Astrocyte (in vitro differentiated cells and primary cell): ENCODE measurements at regions not wholly inside any gene's neighbourhood (a gene's known extent, or its start where the extent isn't known, plus 50 kb on each side); places are given as distances from the start of the nearest gene placed in this dataset.
A peak's percentile ranks its signal among the peaks of the same experiment; 100 is the strongest.

ENCODE experiments used
- DNase-seq: peaks from one replicate; pipeline ENCODE4 v3.0.0-alpha.2; 2010; ENCODE audit warnings: low read depth
- FAIRE-seq: peaks from 2 replicates; lab custom pipeline; 2011; peaks lifted over from hg19 to GRCh38; lab: Jason Lieb, UNC
- H2AFZ ChIP-seq: 2 replicates; pipeline ENCODE4 v1.6.0; 2012; ENCODE audit warnings: low read depth, low read length, inconsistent platforms
- H3K27ac ChIP-seq: 2 replicates; pipeline ENCODE4 v1.5.1; 2011; ENCODE audit warnings: low read depth, low read length, inconsistent platforms
- H3K27me3 ChIP-seq: 2 replicates; pipeline ENCODE4 v1.6.0; 2011; ENCODE audit warnings: low read length, inconsistent platforms; ENCODE audit not compliant: insufficient read depth
- H3K36me3 ChIP-seq: 2 replicates; pipeline ENCODE4 v1.5.1; 2011; ENCODE audit warnings: low read length, inconsistent platforms; ENCODE audit not compliant: insufficient read depth
- H3K4me1 ChIP-seq: 2 replicates; pipeline ENCODE4 v1.5.1; 2011; ENCODE audit warnings: low read length, inconsistent platforms; ENCODE audit not compliant: insufficient read depth
- H3K4me2 ChIP-seq: 2 replicates; pipeline ENCODE4 v1.6.0; 2012; ENCODE audit warnings: low read length, inconsistent platforms
- H3K4me3 ChIP-seq: 2 replicates; pipeline ENCODE4 v1.5.1; 2011; ENCODE audit warnings: low read depth, mild to moderate bottlenecking, low read length, inconsistent platforms; ENCODE audit not compliant: insufficient read depth
- H3K79me2 ChIP-seq: 2 replicates; pipeline ENCODE4 v1.6.0; 2012; ENCODE audit warnings: mild to moderate bottlenecking, low read length, inconsistent platforms; ENCODE audit not compliant: insufficient read depth
- H3K9ac ChIP-seq: 2 replicates; pipeline ENCODE4 v1.6.0; 2012; ENCODE audit warnings: mild to moderate bottlenecking, low read length, inconsistent platforms
- H3K9me3 ChIP-seq: 2 replicates; pipeline ENCODE4 v1.5.1; 2012; ENCODE audit warnings: low read depth, mild to moderate bottlenecking, low read length, inconsistent platforms; ENCODE audit not compliant: insufficient read depth
- H4K20me1 ChIP-seq: 2 replicates; pipeline ENCODE4 v1.6.0; 2012; ENCODE audit warnings: low read length, inconsistent platforms; ENCODE audit not compliant: insufficient read depth
- H3K27ac Mint-ChIP-seq: one replicate; pipeline ENCODE4 v1.8.0; 2021; ENCODE audit warnings: mild to moderate bottlenecking, mixed read lengths; ENCODE audit not compliant: unreplicated experiment
- H3K27me3 Mint-ChIP-seq: one replicate; pipeline ENCODE4 v1.8.0; 2021; ENCODE audit warnings: low read depth, mixed read lengths; ENCODE audit not compliant: unreplicated experiment
- H3K36me3 Mint-ChIP-seq: one replicate; pipeline ENCODE4 v1.8.0; 2021; ENCODE audit warnings: low read depth, mixed read lengths; ENCODE audit not compliant: unreplicated experiment
- H3K4me1 Mint-ChIP-seq: one replicate; pipeline ENCODE4 v1.8.0; 2021; ENCODE audit warnings: low read depth, mixed read lengths; ENCODE audit not compliant: unreplicated experiment
- H3K4me3 Mint-ChIP-seq: one replicate; pipeline ENCODE4 v1.8.0; 2021; ENCODE audit warnings: mild to moderate bottlenecking, moderate library complexity, mixed read lengths; ENCODE audit not compliant: unreplicated experiment
- H3K9me3 Mint-ChIP-seq: one replicate; pipeline ENCODE4 v1.8.0; 2021; ENCODE audit warnings: mild to moderate bottlenecking, mixed read lengths; ENCODE audit not compliant: unreplicated experiment
- EZH2 ChIP-seq: IDR thresholded peaks from 2 replicates; pipeline ENCODE4 v1.6.1; 2012; ENCODE audit warnings: mild to moderate bottlenecking, low read length, inconsistent platforms; ENCODE audit not compliant: insufficient read depth
- TF ChIP-seq, protein P1 (sequence below): IDR thresholded peaks from 2 replicates; pipeline ENCODE4 v1.5.1; 2011; ENCODE audit warnings: low read depth, mild to moderate bottlenecking, inconsistent platforms, low read length, moderate library complexity; ENCODE audit not compliant: insufficient read depth

- Mint-ChIP-seq H3K4me3 (no peak overlapping the region), H3K36me3 (no peaks in the 10 kb centered on the region), H3K27me3 (no peaks in the 10 kb centered on the region), H3K27ac (no peak overlapping the region), H3K4me1 (peaks cover 6% of the 10 kb centered on the region), H3K9me3 (no peaks in the 10 kb centered on the region)
- H3K4me3 ChIP-seq, result no peak overlapping the region
- H3K27me3 ChIP-seq, result no peaks in the 10 kb centered on the region
- H3K4me2 ChIP-seq, result no peak overlapping the region
- TF ChIP-seq EZH2, result no peak
- TF ChIP-seq, protein P1, sequence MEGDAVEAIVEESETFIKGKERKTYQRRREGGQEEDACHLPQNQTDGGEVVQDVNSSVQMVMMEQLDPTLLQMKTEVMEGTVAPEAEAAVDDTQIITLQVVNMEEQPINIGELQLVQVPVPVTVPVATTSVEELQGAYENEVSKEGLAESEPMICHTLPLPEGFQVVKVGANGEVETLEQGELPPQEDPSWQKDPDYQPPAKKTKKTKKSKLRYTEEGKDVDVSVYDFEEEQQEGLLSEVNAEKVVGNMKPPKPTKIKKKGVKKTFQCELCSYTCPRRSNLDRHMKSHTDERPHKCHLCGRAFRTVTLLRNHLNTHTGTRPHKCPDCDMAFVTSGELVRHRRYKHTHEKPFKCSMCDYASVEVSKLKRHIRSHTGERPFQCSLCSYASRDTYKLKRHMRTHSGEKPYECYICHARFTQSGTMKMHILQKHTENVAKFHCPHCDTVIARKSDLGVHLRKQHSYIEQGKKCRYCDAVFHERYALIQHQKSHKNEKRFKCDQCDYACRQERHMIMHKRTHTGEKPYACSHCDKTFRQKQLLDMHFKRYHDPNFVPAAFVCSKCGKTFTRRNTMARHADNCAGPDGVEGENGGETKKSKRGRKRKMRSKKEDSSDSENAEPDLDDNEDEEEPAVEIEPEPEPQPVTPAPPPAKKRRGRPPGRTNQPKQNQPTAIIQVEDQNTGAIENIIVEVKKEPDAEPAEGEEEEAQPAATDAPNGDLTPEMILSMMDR, result no peak
- H2AFZ ChIP-seq, result no peak overlapping the region
- H3K79me2 ChIP-seq, result no peaks in the 10 kb centered on the region
- DNase-seq (no peak), FAIRE-seq (no peak)
- H3K4me1 ChIP-seq, result peaks cover 3% of the 10 kb centered on the region
- no peaks in the 10 kb centered on the region for H4K20me1 ChIP-seq
- no peaks in the 10 kb centered on the region for H3K9me3 ChIP-seq
- no peak overlapping the region for H3K27ac ChIP-seq
- no peaks in the 10 kb centered on the region for H3K36me3 ChIP-seq
- no peak overlapping the region for H3K9ac ChIP-seq
Measured at GRCh38 chr1:14341147-14341546, 257.3 kb upstream of the KAZN start.

DNA sequence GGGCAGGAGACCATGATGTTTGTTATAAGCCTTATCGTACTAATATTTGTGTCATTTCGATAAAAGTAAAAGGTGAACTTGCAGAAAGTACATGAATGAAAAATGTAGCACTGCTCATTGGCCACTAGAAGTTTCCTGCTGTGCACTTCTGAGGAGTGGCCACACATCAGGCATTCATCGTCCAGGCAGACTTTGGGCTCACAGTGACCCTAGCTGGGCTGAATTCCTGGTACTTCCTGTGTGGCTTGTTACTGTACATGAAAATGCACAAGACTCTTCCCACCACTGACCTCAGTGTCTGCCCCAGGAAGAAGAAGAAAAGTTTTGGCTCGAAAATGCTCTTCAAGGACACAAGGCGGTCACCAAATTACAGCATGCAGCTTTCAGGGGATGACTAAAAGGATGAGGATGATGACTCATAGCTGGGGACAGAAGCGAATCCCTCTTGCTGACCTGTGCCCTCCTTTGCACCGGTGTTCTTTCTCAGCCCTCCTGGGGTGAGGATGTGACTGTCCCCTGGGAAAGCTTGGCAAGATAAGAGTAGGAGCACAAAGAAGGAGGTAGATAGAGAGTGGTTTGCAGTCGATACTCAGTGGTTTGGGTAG, 252.4 kb upstream of the KAZN start:
- Histone ChIP-seq H3K36me3 (no peaks in the 10 kb centered on the region), H4K20me1 (no peaks in the 10 kb centered on the region), H3K4me3 (no peak overlapping the region), H3K27me3 (no peaks in the 10 kb centered on the region), H3K4me1 (peaks cover 4% of the 10 kb centered on the region), H2AFZ (no peak overlapping the region), H3K9me3 (no peaks in the 10 kb centered on the region), H3K4me2 (no peak overlapping the region), H3K79me2 (no peaks in the 10 kb centered on the region), H3K27ac (no peak overlapping the region), H3K9ac (no peak overlapping the region)
- FAIRE-seq (no peak), DNase-seq (peak; percentile 18)
- Mint-ChIP-seq H3K4me3 (no peak overlapping the region), H3K27me3 (peaks cover 3% of the 10 kb centered on the region), H3K27ac (no peak overlapping the region), H3K36me3 (no peaks in the 10 kb centered on the region), H3K4me1 (peaks cover 10% of the 10 kb centered on the region), H3K9me3 (no peaks in the 10 kb centered on the region)
- TF ChIP-seq, protein P1, result no peak
- TF ChIP-seq EZH2, result no peak

DNA sequence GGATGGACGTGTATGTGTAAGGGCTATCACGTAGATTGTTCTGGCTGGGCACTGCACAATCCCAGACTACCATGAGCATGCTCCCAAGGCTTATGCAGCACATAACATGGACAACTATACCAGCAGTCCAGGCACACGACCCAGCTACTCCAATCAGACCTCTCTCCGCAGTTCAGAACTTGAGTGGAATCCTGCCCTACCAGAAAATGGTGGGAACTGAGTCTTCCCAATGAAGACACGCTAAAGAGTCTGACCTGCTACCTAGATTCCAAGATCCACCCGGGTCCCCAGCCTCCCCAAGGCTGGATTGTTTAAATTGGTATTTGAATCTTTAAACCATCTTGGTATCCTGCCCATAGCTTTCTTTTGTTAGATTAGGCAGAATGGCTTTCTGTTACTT, 251.3 kb upstream of the KAZN start:
- no peak overlapping the region for H3K4me3 Mint-ChIP-seq
- Histone ChIP-seq H3K9ac (no peak overlapping the region), H3K36me3 (no peaks in the 10 kb centered on the region), H3K27me3 (no peaks in the 10 kb centered on the region), H3K4me3 (no peak overlapping the region), H3K4me2 (no peak overlapping the region), H3K79me2 (no peaks in the 10 kb centered on the region), H3K9me3 (no peaks in the 10 kb centered on the region), H2AFZ (no peak overlapping the region), H3K4me1 (peaks cover 4% of the 10 kb centered on the region), H4K20me1 (no peaks in the 10 kb centered on the region), H3K27ac (no peak overlapping the region)
- TF ChIP-seq, protein P1, result no peak
- H3K36me3 Mint-ChIP-seq, result no peaks in the 10 kb centered on the region
- H3K27me3 Mint-ChIP-seq, result peaks cover 3% of the 10 kb centered on the region
- H3K9me3 Mint-ChIP-seq, result no peaks in the 10 kb centered on the region
- FAIRE-seq, result no peak
- H3K27ac Mint-ChIP-seq, result no peak overlapping the region
- H3K4me1 Mint-ChIP-seq, result peaks cover 10% of the 10 kb centered on the region
- DNase-seq, result no peak
